ENCODE measurements at regions not wholly inside any gene's neighbourhood (a gene's known extent, or its start where the extent isn't known, plus 50 kb on each side); places are given as distances from the start of the nearest gene placed in this dataset.

DNA sequence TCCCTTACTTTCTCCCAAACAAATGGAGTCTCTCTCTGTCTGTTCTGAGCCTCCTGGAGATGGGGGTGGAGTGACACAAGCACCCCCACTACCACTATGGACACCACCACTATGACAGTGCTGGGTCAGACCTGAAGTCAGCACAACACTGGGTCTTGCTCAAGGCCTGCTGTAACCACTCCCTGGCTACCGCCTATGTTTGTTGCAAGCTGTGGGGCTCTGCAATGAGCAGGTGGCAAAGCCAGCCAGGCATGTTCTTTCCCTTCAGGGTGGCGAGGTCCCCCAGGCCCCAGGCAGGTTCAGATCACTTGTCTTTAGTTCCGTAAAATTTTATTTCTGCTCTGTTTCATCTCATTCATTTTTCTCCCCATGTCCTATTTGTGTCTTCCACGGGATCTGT lies 349.8 kb downstream of the TMEM121 start:
- Histone ChIP-seq H3K27ac (no peak overlapping the region), H3K4me1 (ENCODE audit: low read depth, poor library complexity, severe bottlenecking) (no peaks in the 10 kb centered on the region), H3K79me2 (ENCODE audit: insufficient read depth, low read depth) (no peaks in the 10 kb centered on the region), H3K4me2 (no peak overlapping the region), H2AFZ (ENCODE audit: low read depth) (no peak overlapping the region), H3K9ac (no peak overlapping the region), H3K27me3 (ENCODE audit: insufficient read depth, low read depth) (no peaks in the 10 kb centered on the region), H4K20me1 (ENCODE audit: insufficient read depth) (no peaks in the 10 kb centered on the region), H3K4me3 (IDR thresholded peaks at IDR 0.05; ENCODE audit: insufficient read depth, low read depth, low read length) (no peak overlapping the region), H3K36me3 (ENCODE audit: insufficient read depth) (no peaks in the 10 kb centered on the region)
- TF ChIP-seq, protein P1, sequence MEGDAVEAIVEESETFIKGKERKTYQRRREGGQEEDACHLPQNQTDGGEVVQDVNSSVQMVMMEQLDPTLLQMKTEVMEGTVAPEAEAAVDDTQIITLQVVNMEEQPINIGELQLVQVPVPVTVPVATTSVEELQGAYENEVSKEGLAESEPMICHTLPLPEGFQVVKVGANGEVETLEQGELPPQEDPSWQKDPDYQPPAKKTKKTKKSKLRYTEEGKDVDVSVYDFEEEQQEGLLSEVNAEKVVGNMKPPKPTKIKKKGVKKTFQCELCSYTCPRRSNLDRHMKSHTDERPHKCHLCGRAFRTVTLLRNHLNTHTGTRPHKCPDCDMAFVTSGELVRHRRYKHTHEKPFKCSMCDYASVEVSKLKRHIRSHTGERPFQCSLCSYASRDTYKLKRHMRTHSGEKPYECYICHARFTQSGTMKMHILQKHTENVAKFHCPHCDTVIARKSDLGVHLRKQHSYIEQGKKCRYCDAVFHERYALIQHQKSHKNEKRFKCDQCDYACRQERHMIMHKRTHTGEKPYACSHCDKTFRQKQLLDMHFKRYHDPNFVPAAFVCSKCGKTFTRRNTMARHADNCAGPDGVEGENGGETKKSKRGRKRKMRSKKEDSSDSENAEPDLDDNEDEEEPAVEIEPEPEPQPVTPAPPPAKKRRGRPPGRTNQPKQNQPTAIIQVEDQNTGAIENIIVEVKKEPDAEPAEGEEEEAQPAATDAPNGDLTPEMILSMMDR (conservative IDR thresholded peaks at IDR 0.05; ENCODE audit: low read depth, low read length): no peak

DNA sequence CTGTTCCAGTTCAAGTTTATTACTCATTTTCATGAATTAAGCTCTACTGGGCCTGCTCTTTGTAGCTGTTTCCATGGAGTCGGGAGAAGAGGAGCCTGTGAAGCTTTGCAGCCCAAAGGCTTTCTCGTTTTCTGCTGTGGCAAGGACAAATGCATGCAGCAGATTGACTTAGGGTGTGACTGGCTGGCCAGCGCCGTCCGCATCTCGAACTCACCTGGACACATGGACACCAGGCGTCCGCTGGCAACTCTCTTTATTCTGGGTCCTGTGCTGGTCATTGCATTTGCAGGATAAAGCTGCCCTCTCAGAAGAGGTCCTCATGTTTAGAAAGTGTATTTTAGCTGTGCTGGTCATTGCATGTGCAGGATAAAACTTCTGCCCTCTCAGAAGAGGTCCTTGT lies 350.4 kb downstream of the TMEM121 start:
- TF ChIP-seq, protein P1 (conservative IDR thresholded peaks at IDR 0.05; ENCODE audit: low read depth, low read length): no peak
- no peak overlapping the region for H3K27ac ChIP-seq
- H3K27me3 ChIP-seq (ENCODE audit: insufficient read depth, low read depth): no peaks in the 10 kb centered on the region
- H3K4me1 ChIP-seq (ENCODE audit: low read depth, poor library complexity, severe bottlenecking): no peaks in the 10 kb centered on the region
- no peak overlapping the region for H3K4me2 ChIP-seq
- H3K36me3 ChIP-seq (ENCODE audit: insufficient read depth): no peaks in the 10 kb centered on the region
- no peak overlapping the region for H3K9ac ChIP-seq
- no peaks in the 10 kb centered on the region for H3K79me2 ChIP-seq (ENCODE audit: insufficient read depth, low read depth)
- no peak overlapping the region for H2AFZ ChIP-seq (ENCODE audit: low read depth)
- H4K20me1 ChIP-seq (ENCODE audit: insufficient read depth): no peaks in the 10 kb centered on the region
- no peak overlapping the region for H3K4me3 ChIP-seq (IDR thresholded peaks at IDR 0.05; ENCODE audit: insufficient read depth, low read depth, low read length)

DNA sequence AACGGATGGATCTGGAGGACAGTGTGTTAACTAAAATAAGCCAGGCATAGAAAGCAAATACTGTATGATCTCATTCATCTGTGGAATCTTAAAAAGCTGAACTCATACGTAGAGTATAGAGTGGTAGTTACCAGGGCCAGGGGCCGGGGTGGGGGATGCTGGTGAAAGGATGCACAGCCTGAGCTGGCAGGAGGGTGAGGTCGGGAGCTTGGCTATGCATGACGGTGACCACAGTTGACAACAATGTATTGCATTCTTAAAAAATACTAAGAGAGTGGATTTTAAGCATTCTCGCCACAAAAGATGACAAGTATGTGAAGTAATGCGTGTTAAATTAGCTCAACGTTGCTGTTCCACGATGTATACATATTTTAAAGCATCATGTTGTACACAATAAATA lies 351.3 kb downstream of the TMEM121 start:
- TF ChIP-seq, protein P1 (conservative IDR thresholded peaks at IDR 0.05; ENCODE audit: low read depth, low read length): no peak
- H3K4me2 ChIP-seq: no peak overlapping the region
- H3K27ac ChIP-seq: no peak overlapping the region
- no peak overlapping the region for H3K4me3 ChIP-seq (IDR thresholded peaks at IDR 0.05; ENCODE audit: insufficient read depth, low read depth, low read length)
- no peaks in the 10 kb centered on the region for H3K27me3 ChIP-seq (ENCODE audit: insufficient read depth, low read depth)
- H3K9ac ChIP-seq: no peak overlapping the region
- no peaks in the 10 kb centered on the region for H4K20me1 ChIP-seq (ENCODE audit: insufficient read depth)
- H3K4me1 ChIP-seq (ENCODE audit: low read depth, poor library complexity, severe bottlenecking): no peaks in the 10 kb centered on the region
- no peaks in the 10 kb centered on the region for H3K36me3 ChIP-seq (ENCODE audit: insufficient read depth)
- H2AFZ ChIP-seq (ENCODE audit: low read depth): no peak overlapping the region
- no peaks in the 10 kb centered on the region for H3K79me2 ChIP-seq (ENCODE audit: insufficient read depth, low read depth)

DNA sequence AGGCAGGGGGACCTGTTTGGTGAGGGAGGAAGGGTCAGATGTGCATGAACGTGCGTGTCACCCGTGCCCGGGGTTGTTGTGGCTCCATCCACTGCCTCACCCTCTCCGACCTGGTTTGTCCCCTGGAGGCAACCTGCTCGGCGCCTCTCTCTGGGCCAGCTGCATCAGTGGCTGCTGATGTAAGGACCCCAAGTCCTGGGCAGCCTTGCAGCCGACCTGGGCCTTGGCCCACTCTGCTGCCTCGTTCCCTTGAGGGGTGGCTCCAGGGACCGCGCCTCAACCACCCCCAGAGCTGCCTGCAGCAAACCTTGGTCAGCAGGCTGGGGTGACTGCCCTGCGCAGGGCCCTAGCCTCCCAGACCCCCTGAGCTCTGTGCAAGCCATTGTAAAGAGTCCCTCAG lies 351.7 kb downstream of the TMEM121 start:
- Histone ChIP-seq H2AFZ (ENCODE audit: low read depth) (no peak overlapping the region), H4K20me1 (ENCODE audit: insufficient read depth) (no peaks in the 10 kb centered on the region), H3K36me3 (ENCODE audit: insufficient read depth) (no peaks in the 10 kb centered on the region), H3K79me2 (ENCODE audit: insufficient read depth, low read depth) (no peaks in the 10 kb centered on the region), H3K9ac (no peak overlapping the region), H3K4me3 (IDR thresholded peaks at IDR 0.05; ENCODE audit: insufficient read depth, low read depth, low read length) (no peak overlapping the region), H3K4me1 (ENCODE audit: low read depth, poor library complexity, severe bottlenecking) (no peaks in the 10 kb centered on the region), H3K27me3 (ENCODE audit: insufficient read depth, low read depth) (no peaks in the 10 kb centered on the region), H3K4me2 (no peak overlapping the region), H3K27ac (no peak overlapping the region)
- TF ChIP-seq, protein P1 (conservative IDR thresholded peaks at IDR 0.05; ENCODE audit: low read depth, low read length): no peak

DNA sequence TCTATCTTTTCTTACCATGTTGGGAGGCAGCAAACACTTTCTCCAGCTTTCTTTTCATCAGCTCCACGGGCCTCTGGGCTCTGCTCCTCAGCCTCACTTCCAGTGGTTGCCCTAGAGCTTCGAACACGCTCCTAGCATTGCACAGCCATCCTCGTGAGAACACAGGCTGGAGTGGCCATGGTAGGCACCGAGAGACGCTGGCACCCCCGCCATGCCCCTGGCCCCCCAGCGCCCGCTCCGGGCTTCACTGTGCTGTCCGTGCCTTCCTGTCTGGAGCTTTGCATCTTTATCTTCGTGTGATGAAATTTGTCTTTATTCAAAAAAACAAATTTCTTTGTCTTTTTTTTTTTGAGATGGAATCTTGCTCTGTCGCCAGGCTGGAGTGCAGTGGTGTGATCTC lies 352.2 kb downstream of the TMEM121 start:
- no peaks in the 10 kb centered on the region for H3K4me1 ChIP-seq (ENCODE audit: low read depth, poor library complexity, severe bottlenecking)
- no peak overlapping the region for H2AFZ ChIP-seq (ENCODE audit: low read depth)
- no peaks in the 10 kb centered on the region for H3K36me3 ChIP-seq (ENCODE audit: insufficient read depth)
- H3K4me3 ChIP-seq (IDR thresholded peaks at IDR 0.05; ENCODE audit: insufficient read depth, low read depth, low read length): no peak overlapping the region
- no peaks in the 10 kb centered on the region for H3K27me3 ChIP-seq (ENCODE audit: insufficient read depth, low read depth)
- no peak overlapping the region for H3K9ac ChIP-seq
- no peak overlapping the region for H3K4me2 ChIP-seq
- H3K27ac ChIP-seq: no peak overlapping the region
- TF ChIP-seq, protein P1 (conservative IDR thresholded peaks at IDR 0.05; ENCODE audit: low read depth, low read length): no peak
- no peaks in the 10 kb centered on the region for H4K20me1 ChIP-seq (ENCODE audit: insufficient read depth)
- no peaks in the 10 kb centered on the region for H3K79me2 ChIP-seq (ENCODE audit: insufficient read depth, low read depth)
